ENCODE measurements at regions not wholly inside any gene's neighbourhood (a gene's known extent, or its start where the extent isn't known, plus 50 kb on each side); places are given as distances from the start of the nearest gene placed in this dataset.
"Not testable (repeated sequence)": the region's sequence is repeated elsewhere in the genome, so short reads cannot be mapped to it uniquely, and the experiment has no call there.

DNA sequence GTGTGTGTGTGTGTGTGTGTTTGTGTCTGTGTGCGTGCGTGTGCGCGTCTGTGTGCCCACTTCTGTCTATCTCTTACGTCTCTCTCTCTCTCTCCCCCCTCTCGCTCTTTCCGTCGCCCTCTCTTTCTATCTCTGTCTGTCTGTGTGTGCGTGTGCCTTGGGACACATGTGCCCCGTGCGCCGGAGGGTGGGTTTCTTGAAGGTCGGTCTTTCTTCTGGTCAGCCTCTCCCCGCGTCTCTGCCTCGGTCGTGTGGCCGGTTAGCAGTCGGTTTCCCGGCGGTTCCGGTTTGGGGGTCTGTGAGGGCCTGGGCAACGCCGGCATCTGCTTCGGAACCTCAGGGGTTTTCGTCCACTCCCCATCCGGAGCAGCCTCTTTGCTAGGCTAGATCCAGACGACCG is 1423.6 kb upstream of the PCDH10 start:
- DNase-seq: not testable (repeated sequence)

DNA sequence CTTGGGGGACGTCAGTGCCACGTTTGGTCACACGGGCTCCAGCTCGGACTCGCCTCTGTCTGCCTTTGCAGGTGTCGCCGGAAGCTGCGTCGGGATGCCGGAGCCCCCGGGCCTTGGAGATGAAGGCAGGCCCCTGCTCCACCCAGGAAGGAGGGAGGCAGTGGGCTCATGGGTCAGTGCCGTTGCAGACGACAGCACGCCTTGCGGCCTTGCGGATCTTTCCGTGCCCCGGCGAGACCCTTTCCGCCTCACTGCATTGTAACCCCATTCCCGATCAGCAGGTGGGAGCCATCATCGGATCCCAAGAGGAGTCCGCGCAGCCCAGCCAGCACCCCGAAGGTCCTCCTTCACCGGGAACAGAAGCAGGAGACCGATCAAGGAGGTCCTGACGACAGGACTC is 1422.2 kb upstream of the PCDH10 start:
- DNase-seq: not testable (repeated sequence)

DNA sequence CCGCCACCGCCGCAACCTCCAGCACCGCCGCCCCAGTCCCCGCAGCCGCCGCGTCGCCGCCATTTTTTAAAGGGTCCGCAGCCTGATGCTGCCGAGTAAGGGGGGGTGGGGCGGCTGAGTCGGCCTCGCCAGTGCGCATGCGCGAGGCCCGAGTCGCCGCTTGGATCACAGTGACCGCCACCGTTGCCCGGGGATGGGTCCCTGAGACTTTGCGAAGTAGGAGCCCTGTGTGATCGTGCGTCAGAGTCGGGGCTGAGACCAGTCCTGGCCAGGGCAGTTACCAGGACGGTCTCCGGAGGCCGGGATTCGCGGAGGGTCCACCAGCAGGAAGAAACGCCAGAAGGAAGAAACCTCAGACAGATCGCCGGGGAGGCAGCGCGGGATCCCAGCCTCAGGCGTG is 1421.7 kb upstream of the PCDH10 start:
- not testable (repeated sequence) for DNase-seq

DNA sequence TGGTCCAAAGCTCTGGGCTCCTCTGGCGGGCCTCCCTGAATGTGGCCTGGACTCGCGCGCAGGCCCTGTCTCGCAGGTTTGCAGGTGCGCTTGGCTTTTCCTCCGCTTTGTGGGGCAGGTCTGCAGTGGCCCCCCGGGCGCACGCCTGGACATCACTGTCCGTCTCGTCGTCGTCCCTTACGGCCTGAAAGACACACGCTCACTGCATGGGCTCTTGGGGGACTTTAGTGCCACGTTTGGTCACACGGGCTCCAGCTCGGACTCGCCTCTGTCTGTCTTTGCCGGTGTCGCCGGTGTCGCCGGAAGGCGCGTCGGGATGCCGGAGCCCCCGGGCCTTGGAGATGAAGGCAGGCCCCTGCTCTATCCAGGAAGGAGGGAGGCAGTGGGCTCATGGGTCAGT is 1419.9 kb upstream of the PCDH10 start:
- DNase-seq: not testable (repeated sequence)

DNA sequence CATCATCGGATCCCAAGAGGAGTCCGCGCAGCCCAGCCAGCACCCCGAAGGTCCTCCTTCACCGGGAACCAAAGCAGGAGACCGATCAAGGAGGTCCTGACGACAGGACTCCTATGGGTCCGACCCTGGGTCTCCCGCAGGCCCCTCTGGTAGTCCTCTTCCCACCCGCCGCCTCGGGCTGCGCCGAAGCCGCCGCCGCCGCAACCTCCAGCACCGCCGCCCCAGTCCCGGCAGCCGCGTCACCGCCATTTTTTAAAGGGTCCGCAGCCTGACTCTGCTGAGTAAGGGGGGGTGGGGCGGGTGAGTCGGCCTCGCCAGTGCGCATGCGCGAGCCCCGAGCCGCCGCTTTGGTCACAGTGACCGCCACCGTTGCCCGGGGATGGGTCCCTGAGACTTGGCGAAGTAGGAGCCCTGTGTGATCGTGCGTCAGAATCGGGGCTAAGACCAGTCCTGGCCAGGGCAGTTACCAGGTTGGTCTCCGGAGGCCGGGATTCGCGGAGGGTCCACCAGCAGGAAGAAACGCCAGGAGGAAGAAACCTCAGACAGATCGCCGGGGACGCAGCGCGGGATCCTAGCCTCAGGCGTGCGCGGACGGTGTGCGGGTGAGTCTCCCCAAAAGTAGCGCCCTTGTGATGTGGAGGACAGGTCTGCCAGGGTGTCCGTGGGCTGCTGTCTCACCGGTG is 1419.2 kb upstream of the PCDH10 start:
- DNase-seq: not testable (repeated sequence)

DNA sequence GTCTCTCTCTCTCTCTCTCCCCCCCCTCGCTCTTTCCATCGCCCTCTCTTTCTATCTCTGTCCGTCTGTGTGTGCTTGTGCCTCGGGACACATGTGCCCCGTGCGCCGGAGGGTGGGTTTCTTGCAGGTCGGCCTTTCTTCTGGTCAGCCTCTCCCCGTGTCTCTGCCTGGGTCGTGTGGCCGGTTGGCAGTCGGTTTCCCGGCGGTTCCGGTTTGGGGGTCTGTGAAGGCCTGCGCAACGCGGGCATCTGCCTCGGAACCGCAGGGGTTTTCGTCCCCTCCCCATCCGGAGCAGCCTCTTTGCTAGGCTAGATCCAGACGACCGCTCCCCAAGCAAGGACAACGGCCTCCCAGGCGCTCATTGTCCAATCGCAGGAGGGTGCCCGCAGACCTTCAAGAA is 1418.5 kb upstream of the PCDH10 start:
- DNase-seq: not testable (repeated sequence)

DNA sequence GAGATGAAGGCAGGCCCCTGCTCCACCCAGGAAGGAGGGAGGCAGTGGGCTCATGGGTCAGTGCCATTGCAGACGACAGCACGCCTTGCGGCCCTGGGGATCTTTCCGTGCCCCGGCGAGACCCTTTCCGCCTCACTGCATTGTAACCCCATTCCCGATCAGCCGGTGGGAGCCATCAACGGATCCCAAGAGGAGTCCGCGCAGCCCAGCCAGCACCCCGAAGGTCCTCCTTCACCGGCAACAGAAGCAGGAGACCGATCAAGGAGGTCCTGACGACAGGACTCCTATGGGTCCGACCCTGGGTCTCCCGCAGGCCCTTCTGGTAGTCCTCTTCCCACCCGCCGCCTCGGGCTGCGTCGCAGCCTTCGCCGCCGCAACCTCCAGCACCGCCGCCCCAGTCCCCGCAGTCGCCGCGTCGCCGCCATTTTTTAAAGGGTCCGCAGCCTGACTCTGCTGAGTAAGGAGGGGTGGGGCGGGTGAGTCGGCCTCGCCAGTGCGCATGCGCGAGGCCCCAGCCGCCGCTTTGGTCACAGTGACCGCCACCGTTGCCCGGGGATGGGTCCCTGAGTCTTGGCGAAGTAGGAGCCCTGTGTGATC is 1417.0 kb upstream of the PCDH10 start:
- not testable (repeated sequence) for DNase-seq

DNA sequence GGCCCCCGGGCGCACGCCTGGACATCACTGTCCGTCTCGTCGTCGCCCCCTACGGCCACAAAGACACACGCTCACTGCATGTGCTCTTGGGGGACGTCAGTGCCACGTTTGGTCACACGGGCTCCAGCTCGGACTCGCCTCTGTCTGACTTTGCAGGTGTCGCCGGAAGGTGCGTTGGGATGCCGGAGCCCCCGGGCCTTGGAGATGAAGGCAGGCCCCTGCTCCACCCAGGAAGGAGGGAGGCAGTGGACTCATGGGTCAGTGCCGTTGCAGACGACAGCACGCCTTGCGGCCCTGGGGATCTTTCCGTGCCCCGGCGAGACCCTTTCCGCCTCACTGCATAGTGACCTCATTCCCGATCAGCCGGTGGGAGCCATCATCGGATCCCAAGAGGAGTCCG is 1414.8 kb upstream of the PCDH10 start:
- DNase-seq: not testable (repeated sequence)

DNA sequence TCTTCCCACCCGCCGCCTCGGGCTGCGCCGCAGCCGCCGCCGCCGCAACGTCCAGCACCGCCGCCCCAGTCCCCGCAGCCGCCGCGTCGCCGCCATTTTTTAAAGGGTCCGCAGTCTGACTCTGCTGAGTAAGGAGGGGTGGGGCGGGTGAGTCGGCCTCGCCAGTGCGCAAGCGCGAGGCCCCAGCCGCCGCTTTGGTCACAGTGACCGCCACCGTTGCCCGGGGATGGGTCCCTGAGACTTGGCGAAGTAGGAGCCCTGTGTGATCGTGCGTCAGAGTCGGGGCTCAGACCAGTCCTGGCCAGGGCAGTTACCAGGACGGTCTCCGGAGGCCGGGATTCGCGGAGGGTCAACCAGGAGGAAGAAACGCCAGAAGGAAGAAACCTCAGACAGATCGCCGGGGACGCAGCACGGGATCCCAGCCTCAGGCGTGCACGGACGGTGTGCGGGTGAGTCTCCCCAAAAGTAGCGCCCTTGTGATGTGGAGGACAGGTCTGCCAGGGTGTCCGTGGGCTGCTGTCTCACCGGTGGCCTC is 1414.2 kb upstream of the PCDH10 start:
- not testable (repeated sequence) for DNase-seq

DNA sequence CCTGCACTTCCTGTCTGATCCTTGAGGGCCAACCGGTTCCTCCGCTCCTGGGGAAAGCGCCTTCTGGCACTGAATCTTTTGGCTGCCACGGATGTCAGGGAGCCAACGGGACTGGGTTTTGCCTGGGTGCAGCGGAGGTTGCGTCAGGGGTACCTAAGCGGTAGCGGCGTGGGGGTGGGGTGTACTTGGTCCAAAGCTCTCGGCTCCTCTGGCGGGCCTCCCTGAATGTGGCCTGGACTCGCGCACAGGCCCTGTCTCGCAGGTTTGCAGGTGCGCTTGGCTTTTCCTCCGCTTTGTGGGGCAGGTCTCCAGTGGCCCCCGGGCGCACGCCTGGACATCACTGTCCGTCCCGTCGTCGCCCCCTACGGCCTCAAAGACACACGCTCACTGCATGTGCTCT is 1410.1 kb upstream of the PCDH10 start:
- DNase-seq: not testable (repeated sequence)

DNA sequence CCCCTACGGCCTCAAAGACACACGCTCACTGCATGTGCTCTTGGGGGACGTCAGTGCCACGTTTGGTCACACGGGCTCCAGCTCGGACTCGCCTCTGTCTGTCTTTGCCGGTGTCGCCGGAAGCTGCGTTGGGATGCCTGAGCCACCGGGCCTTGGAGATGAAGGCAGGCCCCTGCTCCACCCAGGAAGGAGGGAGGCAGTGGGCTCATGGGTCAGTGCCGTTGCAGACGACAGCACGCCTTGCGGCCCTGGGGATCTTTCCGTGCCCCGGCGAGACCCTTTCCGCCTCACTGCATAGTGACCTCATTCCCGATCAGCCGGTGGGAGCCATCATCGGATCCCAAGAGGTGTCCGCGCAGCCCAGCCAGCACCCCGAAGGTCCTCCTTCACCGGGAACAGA is 1407.3 kb upstream of the PCDH10 start:
- DNase-seq: not testable (repeated sequence)

DNA sequence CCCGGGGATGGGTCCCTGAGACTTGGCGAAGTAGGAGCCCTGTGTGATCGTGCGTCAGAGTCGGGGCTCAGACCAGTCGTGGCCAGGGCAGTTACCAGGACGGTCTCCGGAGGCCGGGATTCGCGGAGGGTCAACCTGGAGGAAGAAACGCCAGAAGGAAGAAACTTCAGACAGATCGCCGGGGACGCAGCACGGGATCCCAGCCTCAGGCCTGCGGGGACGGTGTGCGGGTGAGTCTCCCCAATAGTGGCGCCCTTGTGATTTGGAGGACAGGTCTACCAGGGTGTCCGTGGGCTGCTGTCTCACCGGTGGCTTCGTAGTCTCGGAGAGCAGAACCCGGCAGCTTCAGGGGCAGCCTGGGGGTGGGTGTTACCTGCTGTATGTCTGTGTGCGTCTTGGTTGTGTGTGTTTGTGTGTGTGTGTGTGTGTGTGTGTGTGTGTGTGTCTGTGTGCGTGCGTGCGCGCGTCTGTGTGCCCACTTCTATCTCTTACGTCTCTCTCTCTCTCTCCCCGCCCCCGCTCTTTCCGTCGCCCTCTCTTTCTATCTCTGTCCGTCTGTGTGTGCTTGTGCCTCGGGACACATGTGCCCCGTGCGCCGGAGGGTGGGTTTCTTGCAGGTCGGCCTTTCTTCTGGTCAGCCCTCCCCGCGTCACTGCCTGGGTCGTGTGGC is 1406.4 kb upstream of the PCDH10 start:
- not testable (repeated sequence) for DNase-seq

DNA sequence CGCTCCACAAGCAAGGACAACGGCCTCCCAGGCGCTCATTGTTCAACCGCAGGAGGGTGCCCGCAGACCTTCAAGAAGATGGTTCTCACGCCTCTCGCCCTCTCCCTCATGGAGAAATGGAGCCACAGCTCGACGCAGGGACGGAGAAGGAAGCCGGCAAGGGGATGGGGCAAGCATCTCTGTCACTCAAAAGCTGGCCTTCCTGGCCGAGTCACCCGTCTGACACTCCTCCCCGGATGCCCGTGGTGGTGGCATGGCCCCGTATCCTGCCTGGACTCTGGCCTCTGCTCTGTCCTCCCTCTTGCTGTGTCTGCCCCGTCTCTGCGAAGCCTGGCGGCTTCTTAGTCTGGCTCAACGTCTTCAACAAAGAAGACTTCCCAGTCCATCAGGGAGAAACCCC is 1405.7 kb upstream of the PCDH10 start:
- DNase-seq: not testable (repeated sequence)

DNA sequence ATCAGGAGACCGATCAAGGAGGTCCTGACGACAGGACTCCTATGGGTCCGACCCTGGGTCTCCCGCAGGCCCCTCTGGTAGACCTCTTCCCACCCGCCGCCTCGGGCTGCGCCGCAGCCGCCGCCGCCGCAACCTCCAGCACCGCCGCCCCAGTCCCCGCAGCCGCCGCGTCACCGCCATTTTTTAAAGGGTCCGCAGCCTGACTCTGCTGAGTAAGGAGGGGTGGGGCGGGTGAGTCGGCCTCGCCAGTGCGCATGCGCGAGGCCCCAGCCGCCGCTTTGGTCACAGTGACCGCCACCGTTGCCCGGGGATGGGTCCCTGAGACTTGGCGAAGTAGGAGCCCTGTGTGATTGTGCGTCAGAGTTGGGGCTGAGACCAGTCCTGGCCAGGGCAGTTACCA is 1401.9 kb upstream of the PCDH10 start:
- DNase-seq: not testable (repeated sequence)

DNA sequence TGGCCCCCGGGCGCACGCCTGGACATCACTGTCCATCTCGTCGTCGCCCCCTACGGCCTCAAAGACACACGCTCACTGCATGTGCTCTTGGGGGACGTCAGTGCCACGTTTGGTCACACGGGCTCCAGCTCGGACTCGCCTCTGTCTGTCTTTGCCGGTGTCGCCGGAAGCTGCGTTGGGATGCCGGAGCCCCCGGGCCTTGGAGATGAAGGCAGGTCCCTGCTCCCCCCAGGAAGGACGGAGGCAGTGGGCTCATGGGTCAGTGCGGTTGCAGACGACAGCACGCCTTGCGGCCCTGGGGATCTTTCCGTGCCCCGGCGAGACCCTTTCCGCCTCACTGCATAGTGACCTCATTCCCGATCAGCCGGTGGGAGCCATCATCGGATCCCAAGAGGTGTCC is 1399.9 kb upstream of the PCDH10 start:
- DNase-seq: not testable (repeated sequence)

DNA sequence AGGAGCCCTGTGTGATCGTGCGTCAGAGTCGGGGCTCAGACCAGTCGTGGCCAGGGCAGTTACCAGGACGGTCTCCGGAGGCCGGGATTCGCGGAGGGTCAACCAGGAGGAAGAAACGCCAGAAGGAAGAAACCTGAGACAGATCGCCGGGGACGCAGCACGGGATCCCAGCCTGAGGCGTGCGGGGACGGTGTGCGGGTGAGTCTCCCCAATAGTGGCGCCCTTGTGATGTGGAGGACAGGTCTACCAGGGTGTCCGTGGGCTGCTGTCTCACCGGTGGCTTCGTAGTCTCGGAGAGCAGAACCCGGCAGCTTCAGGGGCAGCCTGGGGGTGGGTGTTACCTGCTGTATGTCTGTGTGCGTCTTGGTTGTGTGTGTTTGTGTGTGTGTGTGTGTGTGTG is 1399.1 kb upstream of the PCDH10 start:
- DNase-seq: not testable (repeated sequence)

DNA sequence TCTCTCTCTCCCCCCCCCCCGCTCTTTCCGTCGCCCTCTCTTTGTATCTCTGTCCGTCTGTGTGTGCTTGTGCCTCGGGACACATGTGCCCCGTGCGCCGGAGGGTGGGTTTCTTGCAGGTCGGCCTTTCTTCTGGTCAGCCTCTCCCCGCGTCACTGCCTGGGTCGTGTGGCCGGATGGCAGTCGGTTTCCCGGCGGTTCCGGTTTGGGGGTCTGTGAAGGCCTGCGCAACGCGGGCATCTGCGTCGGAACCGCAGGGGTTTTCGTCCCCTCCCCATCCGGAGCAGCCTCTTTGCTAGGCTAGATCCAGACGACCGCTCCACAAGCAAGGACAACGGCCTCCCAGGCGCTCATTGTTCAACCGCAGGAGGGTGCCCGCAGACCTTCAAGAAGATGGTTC is 1398.6 kb upstream of the PCDH10 start:
- not testable (repeated sequence) for DNase-seq

DNA sequence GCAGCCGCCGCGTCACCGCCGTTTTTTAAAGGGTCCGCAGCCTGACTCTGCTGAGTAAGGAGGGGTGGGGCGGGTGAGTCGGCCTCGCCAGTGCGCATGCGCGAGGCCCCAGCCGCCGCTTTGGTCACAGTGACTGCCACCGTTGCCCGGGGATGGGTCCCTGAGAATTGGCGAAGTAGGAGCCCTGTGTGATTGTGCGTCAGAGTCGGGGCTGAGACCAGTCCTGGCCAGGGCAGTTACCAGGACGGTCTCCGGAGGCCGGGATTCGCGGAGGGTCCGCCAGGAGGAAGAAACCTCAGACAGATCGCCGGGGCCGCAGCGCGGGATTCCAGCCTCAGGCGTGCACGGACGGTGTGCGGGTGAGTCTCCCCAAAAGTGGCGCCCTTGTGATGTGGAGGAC is 1386.9 kb upstream of the PCDH10 start:
- not testable (repeated sequence) for DNase-seq

DNA sequence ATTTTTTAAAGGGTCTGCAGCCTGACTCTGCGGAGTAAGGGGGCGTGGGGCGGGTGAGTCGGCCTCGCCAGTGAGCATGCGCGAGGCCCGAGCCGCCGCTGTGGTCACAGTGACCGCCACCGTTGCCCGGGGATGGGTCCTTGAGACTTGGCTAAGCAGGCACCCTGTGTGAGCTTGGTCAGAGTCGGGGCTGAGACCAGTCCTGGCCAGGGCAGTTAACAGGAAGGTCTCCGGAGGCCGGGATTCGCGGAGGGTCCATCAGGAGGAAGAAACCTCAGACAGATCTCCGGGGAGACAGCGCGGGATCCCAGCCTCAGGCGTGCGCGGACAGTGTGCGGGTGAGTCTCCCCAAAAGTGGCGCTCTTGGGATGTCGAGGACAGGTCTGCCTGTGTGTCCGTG is 1384.4 kb upstream of the PCDH10 start:
- no peak for DNase-seq

DNA sequence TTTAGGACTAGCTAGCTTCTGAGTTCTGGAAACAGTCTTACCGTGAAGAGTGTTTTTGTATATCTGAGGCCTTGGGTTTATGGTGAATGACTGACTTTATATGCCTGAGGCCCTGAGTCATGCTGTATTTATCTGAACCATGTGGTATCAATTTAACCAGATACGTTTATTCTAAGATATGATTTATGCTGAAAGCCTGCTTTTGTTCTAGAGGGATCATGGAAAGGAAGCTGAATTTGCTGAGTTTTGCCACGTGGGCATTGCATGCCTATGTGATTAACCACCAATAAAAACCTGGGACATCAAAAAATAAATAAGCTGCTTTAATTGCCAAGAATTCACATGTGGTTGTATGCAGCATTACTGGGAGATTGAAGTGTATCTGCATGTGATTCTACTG is 1374.7 kb upstream of the PCDH10 start:
- not testable (repeated sequence) for DNase-seq

DNA sequence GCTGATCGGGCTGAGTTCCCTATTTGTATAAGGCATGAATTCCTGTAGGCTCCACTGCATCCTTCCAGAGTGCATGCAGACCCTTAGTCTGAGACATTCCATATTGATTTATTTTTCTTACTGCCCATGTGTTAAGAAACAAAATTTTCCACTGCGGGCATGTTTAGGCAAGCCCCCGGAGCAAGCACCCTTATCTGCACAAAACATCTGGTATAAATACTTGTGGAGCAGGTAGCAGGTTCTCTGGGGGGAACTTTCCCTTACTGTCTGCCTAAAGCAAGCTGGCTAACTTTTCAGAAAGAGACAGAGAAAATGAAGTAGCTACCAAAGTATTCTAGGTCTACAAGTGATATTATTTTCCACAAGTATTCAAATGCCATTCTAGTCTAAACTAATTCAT is 1338.5 kb upstream of the PCDH10 start:
- DNase-seq: not testable (repeated sequence)
